ENCODE measurements at regions not wholly inside any gene's neighbourhood (a gene's known extent, or its start where the extent isn't known, plus 50 kb on each side); places are given as distances from the start of the nearest gene placed in this dataset.

DNA sequence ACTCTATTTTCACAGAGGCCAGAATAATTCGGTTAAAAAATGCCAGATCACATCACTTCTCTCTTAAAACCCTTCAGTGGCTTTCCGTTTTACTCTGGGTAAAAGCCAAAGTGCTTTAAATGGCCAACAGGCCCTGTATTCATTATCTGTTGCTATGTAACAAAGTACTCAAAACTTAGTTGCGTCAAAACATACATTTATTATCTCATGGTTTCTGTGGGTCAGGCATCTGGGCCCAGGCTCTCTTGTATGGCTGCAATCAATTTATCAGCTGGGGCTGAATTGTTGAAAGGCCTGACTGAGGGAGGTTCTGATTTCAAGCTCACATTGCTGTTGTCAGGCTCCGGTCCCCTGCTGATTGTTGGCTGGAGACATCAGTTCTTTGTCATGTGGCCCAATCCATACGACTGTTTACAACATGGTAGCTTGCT is 72.7 kb upstream of the H2AZ1 start:
- Histone ChIP-seq H3K36me3 (ENCODE audit: control insufficient read depth, insufficient read depth, low read length) (no peaks in the 10 kb centered on the region), H3K27me3 (ENCODE audit: control insufficient read depth, insufficient read depth, low read length, poor library complexity, severe bottlenecking) (no peaks in the 10 kb centered on the region), H3K4me1 (ENCODE audit: control insufficient read depth, insufficient read depth, low read length) (no peaks in the 10 kb centered on the region), H3K4me3 (ENCODE audit: low read length) (no peak overlapping the region), H3K27ac (ENCODE audit: low read depth, low read length) (peak overlapping the region; percentile 9), H3K9me3 (ENCODE audit: control insufficient read depth, low read length) (peaks cover 5% of the 10 kb centered on the region), H3K9ac (ENCODE audit: extremely low read depth, low read length, poor library complexity, severe bottlenecking) (no peak overlapping the region)
- H3K36me3 Mint-ChIP-seq (ENCODE audit: low read depth) = no peaks in the 10 kb centered on the region
- peak; percentile 82 for DNase-seq
- peak overlapping the region; percentile 46 for H3K27ac Mint-ChIP-seq
- no peaks in the 10 kb centered on the region for H3K27me3 Mint-ChIP-seq (ENCODE audit: insufficient read depth)
- no peak overlapping the region for H3K4me3 Mint-ChIP-seq
- TF ChIP-seq CTCF (conservative IDR thresholded peaks at IDR 0.05) = no peak
- H3K9me3 Mint-ChIP-seq = peaks cover 5% of the 10 kb centered on the region
- WGBS, 2 experiments (ENCODE audit: insufficient coverage in 1 of 2, insufficient read length in 1 of 2) = 78 to 80% methylated on average over 2 to 5 of the region's 5 CpGs
- peaks cover 10% of the 10 kb centered on the region for H3K4me1 Mint-ChIP-seq

DNA sequence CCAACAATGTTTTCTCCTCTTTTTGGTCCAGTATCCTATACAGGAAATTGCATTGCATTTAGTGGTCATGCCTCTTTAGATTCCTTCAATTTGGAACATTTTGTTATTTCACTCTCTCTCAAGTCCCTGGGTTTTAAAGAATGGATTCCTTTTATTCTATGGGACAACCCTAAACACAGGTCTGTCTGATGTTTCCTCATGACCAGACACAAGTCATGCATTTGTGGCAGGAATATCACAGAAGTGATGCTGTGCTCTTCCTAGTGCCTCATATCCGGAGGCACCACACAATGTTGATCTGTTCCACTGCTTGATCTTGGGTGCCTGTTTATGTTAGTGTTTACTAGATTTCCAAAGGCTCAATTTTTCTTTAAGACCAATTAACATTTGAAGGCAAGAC is 69.7 kb upstream of the H2AZ1 start:
- Histone ChIP-seq H3K27me3 (ENCODE audit: control insufficient read depth, insufficient read depth, low read length, poor library complexity, severe bottlenecking) (no peaks in the 10 kb centered on the region), H3K36me3 (ENCODE audit: control insufficient read depth, insufficient read depth, low read length) (no peaks in the 10 kb centered on the region), H3K4me3 (ENCODE audit: low read length) (no peak overlapping the region), H3K27ac (ENCODE audit: low read depth, low read length) (no peak overlapping the region), H3K9ac (ENCODE audit: extremely low read depth, low read length, poor library complexity, severe bottlenecking) (no peak overlapping the region), H3K9me3 (ENCODE audit: control insufficient read depth, low read length) (no peaks in the 10 kb centered on the region), H3K4me1 (ENCODE audit: control insufficient read depth, insufficient read depth, low read length) (no peaks in the 10 kb centered on the region)
- peaks cover 10% of the 10 kb centered on the region for H3K4me1 Mint-ChIP-seq
- H3K4me3 Mint-ChIP-seq = no peak overlapping the region
- H3K27ac Mint-ChIP-seq = no peak overlapping the region
- no peaks in the 10 kb centered on the region for H3K27me3 Mint-ChIP-seq (ENCODE audit: insufficient read depth)
- no peak for DNase-seq
- peaks cover 5% of the 10 kb centered on the region for H3K9me3 Mint-ChIP-seq
- no peak for TF ChIP-seq CTCF (conservative IDR thresholded peaks at IDR 0.05)
- WGBS, 2 experiments (ENCODE audit: insufficient coverage in 1 of 2, insufficient read length in 1 of 2) = 90% methylated on average over 1 of the region's 1 CpG; no CpG with 5 or more reads in 1 of the 2 experiments
- no peaks in the 10 kb centered on the region for H3K36me3 Mint-ChIP-seq (ENCODE audit: low read depth)

- no peak overlapping the region for H3K27ac Mint-ChIP-seq
- H3K4me3 Mint-ChIP-seq = no peak overlapping the region
- Histone ChIP-seq H3K9me3 (ENCODE audit: control insufficient read depth, low read length) (no peaks in the 10 kb centered on the region), H3K36me3 (ENCODE audit: control insufficient read depth, insufficient read depth, low read length) (no peaks in the 10 kb centered on the region), H3K27ac (ENCODE audit: low read depth, low read length) (no peak overlapping the region), H3K4me1 (ENCODE audit: control insufficient read depth, insufficient read depth, low read length) (no peaks in the 10 kb centered on the region), H3K27me3 (ENCODE audit: control insufficient read depth, insufficient read depth, low read length, poor library complexity, severe bottlenecking) (no peaks in the 10 kb centered on the region), H3K9ac (ENCODE audit: extremely low read depth, low read length, poor library complexity, severe bottlenecking) (no peak overlapping the region), H3K4me3 (ENCODE audit: low read length) (no peak overlapping the region)
- TF ChIP-seq CTCF (conservative IDR thresholded peaks at IDR 0.05) = no peak
- peaks cover 5% of the 10 kb centered on the region for H3K9me3 Mint-ChIP-seq
- H3K4me1 Mint-ChIP-seq = peaks cover 4% of the 10 kb centered on the region
- H3K36me3 Mint-ChIP-seq (ENCODE audit: low read depth) = no peaks in the 10 kb centered on the region
- H3K27me3 Mint-ChIP-seq (ENCODE audit: insufficient read depth) = no peaks in the 10 kb centered on the region
- 91 to 100% methylated on average over 2 to 3 of the region's 3 CpGs for WGBS, 2 experiments (ENCODE audit: insufficient coverage in 1 of 2, insufficient read length in 1 of 2)
- no peak for DNase-seq
Measured at GRCh38 chr4:100017637-100018310, 67.7 kb upstream of the H2AZ1 start.
